ENCODE measurements at regions not wholly inside any gene's neighbourhood (a gene's known extent, or its start where the extent isn't known, plus 50 kb on each side); places are given as distances from the start of the nearest gene placed in this dataset.

GRCh38 chr13:85742355-85742754 is 56.9 kb downstream of the SLITRK6 start:
- Histone ChIP-seq H3K27me3 (no peaks in the 10 kb centered on the region), H3K36me3 (no peaks in the 10 kb centered on the region), H3K9me3 (no peaks in the 10 kb centered on the region), H3K4me3 (no peak overlapping the region)
- no peak for DNase-seq

DNA sequence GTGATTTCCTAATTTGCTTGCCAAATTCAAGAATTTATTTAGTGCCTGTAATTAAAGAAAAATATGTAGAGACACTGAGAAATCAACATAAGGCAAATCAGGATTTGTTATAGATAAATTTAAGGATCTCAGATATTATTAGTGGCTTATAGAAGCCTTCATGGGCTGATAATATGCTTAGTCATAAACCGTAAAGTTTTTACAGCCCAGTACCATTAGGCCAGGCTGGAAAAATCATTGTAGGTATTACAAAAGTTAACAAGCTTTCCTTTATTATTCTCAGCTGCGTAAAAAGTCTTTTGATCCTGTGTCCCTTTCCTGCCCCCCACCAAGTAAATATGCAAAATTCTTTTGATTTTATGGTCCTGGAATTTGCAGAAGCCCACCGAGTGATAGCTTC is 58.2 kb downstream of the SLITRK6 start:
- H3K36me3 ChIP-seq = no peaks in the 10 kb centered on the region
- H3K9me3 ChIP-seq = no peaks in the 10 kb centered on the region
- DNase-seq = no peak
- H3K4me3 ChIP-seq = no peak overlapping the region
- no peaks in the 10 kb centered on the region for H3K27me3 ChIP-seq

DNA sequence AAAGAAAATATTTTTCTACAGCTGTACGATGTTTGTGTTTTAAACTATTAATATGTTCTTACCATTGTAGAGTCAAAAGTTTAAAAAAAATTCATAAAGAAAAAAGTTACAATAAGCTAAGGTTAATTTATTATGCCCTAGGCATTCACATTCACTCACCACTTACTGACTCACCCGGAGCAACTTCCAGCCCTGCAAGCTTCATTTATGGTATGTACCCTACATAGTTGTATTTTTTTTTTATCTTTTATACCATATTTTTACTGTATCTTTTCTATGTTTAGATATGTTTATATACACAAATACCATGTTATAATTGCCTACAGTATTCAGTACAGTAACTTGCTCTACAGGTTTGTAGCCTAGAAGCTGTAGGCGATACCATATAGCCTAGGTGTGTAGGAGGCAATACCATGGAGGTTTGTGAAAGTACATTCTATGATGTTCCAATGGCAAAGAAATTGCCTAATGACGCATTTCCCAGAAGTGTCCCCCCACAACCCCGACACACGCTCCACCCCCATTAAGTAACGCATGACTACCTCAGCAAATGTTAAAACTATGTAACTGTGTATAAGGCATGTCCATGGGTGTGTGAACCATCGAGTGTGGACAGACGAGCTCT is 60.4 kb downstream of the SLITRK6 start:
- Histone ChIP-seq H3K36me3 (no peaks in the 10 kb centered on the region), H3K9me3 (no peaks in the 10 kb centered on the region), H3K4me3 (no peak overlapping the region), H3K27me3 (no peaks in the 10 kb centered on the region)
- no peak for DNase-seq

DNA sequence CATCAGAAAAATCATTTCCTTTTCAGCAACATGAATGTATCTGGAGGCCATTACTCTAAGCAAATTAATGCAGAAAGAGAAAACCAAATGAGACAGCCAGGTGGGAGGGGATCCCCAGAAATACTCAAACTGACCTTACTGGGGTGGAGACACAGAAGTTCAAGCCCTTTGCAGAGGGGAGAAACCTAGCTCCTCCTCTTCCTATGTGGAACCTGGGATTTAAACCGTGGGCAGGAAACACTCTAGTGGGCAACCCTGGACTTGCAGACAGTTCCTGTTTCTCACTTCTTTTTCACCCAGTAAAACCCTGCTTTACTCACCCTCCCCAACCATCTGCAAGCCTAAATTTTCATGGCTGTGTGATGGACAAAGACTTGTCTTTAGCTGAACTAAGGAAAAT is 61.3 kb downstream of the SLITRK6 start:
- H3K9me3 ChIP-seq = no peaks in the 10 kb centered on the region
- no peak for DNase-seq
- H3K27me3 ChIP-seq = no peaks in the 10 kb centered on the region
- no peaks in the 10 kb centered on the region for H3K36me3 ChIP-seq
- no peak overlapping the region for H3K4me3 ChIP-seq

GRCh38 chr13:85729296-85729695 is 69.9 kb downstream of the SLITRK6 start:
- Histone ChIP-seq H3K9me3 (no peaks in the 10 kb centered on the region), H3K36me3 (no peaks in the 10 kb centered on the region), H3K4me3 (no peak overlapping the region), H3K27me3 (no peaks in the 10 kb centered on the region)
- DNase-seq = no peak

- H3K4me3 ChIP-seq = no peak overlapping the region
- no peaks in the 10 kb centered on the region for H3K36me3 ChIP-seq
- no peaks in the 10 kb centered on the region for H3K27me3 ChIP-seq
- H3K9me3 ChIP-seq = no peaks in the 10 kb centered on the region
- DNase-seq = no peak
Observed at GRCh38 chr13:85728811-85729210, 70.4 kb downstream of the SLITRK6 start.

- no peak for DNase-seq
- Histone ChIP-seq H3K27me3 (no peaks in the 10 kb centered on the region), H3K36me3 (no peaks in the 10 kb centered on the region), H3K9me3 (no peaks in the 10 kb centered on the region), H3K4me3 (no peak overlapping the region)
Observed at GRCh38 chr13:85725433-85725832, 73.8 kb downstream of the SLITRK6 start.

GRCh38 chr13:85724546-85725432 is 74.4 kb downstream of the SLITRK6 start:
- Histone ChIP-seq H3K36me3 (no peaks in the 10 kb centered on the region), H3K27me3 (no peaks in the 10 kb centered on the region), H3K4me3 (no peak overlapping the region), H3K9me3 (no peaks in the 10 kb centered on the region)
- DNase-seq = no peak

DNA sequence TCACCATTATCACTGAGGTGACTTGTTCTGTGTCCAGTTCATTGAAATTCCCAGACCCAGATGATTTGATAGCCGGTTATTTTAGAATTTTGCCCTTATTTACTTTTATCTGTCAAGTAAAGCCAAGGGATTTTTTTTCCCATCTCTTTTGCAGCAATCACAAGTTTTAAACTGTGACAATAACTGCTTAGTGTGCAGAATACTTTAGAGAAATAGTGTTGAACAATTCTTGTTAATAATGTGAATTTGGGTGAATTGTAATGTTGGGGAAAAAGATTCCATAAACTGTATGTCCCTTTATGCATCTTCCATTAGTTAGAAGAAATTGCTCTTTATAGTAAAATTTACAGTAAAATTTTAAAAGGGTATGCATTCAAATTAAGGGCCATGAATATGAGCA is 79.5 kb downstream of the SLITRK6 start:
- no peaks in the 10 kb centered on the region for H3K9me3 ChIP-seq
- DNase-seq = no peak
- no peak overlapping the region for H3K4me3 ChIP-seq
- no peaks in the 10 kb centered on the region for H3K27me3 ChIP-seq
- H3K36me3 ChIP-seq = no peaks in the 10 kb centered on the region

DNA sequence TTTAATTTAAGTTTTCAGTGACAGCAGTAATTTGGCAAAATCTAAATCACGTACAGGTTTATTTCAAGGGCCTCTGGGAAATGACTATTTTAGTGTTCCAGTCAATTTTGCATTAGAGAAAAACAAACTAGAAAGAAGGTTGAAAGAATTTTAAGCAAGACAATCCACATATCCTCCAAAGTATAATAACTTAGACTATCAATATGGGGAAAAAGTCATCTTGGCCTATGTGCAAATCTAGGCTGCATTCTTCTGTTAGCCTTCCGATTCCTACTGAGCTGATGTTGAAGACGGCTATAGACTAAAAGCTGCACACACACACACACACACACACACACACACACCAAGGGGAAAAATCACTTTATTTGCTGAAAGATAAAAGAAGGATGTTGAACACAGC is 81.3 kb downstream of the SLITRK6 start:
- Histone ChIP-seq H3K27me3 (no peaks in the 10 kb centered on the region), H3K4me3 (no peak overlapping the region), H3K36me3 (no peaks in the 10 kb centered on the region), H3K9me3 (no peaks in the 10 kb centered on the region)
- DNase-seq = no peak

GRCh38 chr13:85710545-85710944 is 88.7 kb downstream of the SLITRK6 start:
- Histone ChIP-seq H3K36me3 (no peaks in the 10 kb centered on the region), H3K27me3 (no peaks in the 10 kb centered on the region), H3K9me3 (no peaks in the 10 kb centered on the region), H3K4me3 (no peak overlapping the region)
- DNase-seq = no peak

DNA sequence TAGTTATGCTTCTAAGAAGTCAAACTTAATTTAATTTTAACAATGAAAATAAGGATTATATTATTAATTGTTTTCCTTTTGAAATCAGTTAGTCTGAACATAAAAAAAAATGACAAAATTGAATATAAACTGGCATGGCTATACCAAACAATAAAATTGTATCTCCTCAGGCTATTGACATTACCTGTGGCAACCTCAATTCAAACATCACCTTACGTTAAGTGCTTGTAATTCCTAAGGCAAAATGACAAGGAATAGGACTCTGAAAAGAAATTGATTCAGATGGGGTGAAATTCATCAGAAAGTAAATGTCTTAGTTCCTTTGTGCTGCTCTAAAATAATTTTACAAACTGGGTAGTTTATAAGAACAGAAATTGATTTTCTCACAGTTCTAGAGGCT is 89.5 kb downstream of the SLITRK6 start:
- DNase-seq = no peak
- H3K9me3 ChIP-seq = no peaks in the 10 kb centered on the region
- no peak overlapping the region for H3K4me3 ChIP-seq
- no peaks in the 10 kb centered on the region for H3K27me3 ChIP-seq
- no peaks in the 10 kb centered on the region for H3K36me3 ChIP-seq

DNA sequence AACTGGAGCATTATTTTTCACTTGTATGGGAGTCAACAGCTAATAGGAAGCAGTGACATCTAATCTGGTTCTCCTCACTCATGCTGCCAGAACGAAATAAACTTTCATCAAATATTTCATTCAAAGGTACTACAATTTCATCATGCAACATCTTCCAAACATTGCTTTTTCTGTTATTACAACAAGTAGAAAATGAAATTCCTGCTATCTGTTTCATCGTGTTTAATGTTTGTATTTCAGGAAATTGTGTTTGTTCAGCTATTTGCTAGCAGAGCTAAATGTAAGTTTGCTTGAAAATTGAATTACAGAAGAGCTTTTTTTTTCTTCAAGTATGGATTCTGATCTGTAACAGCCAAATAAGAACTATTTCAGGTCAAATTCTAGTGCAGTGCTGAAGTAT is 90.1 kb downstream of the SLITRK6 start:
- Histone ChIP-seq H3K9me3 (no peaks in the 10 kb centered on the region), H3K27me3 (no peaks in the 10 kb centered on the region), H3K36me3 (no peaks in the 10 kb centered on the region), H3K4me3 (no peak overlapping the region)
- DNase-seq = no peak

- Histone ChIP-seq H3K36me3 (no peaks in the 10 kb centered on the region), H3K9me3 (no peaks in the 10 kb centered on the region)
Observed at GRCh38 chr13:85700906-85701305, 98.3 kb downstream of the SLITRK6 start.

DNA sequence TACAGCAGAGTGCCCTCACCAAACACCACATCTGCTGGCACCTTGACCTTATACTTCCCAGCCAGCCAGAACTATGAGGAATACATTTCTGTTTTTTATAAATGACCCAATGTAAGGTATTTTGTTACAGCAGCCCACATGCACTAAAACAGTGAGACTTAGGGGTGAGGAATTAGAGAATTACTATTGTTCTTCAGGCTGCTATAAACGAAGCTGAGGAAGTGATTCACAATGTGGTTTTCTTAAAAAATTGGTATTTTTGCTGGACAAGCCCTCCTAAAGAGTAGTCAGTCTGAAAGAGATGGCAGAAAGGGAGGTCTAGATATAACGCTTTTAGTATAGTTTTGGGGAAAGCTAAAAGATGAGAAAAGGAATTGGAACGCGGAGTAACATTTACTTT is 101.0 kb downstream of the SLITRK6 start:
- no peaks in the 10 kb centered on the region for H3K27me3 ChIP-seq
- DNase-seq = no peak
- no peak overlapping the region for H3K4me3 ChIP-seq
- H3K9me3 ChIP-seq = no peaks in the 10 kb centered on the region
- no peaks in the 10 kb centered on the region for H3K36me3 ChIP-seq

More at GRCh38 chr13:85700906-85701305, 98.3 kb downstream of the SLITRK6 start:
- no peak overlapping the region for H3K4me3 ChIP-seq
- no peaks in the 10 kb centered on the region for H3K27me3 ChIP-seq
- DNase-seq = no peak

DNA sequence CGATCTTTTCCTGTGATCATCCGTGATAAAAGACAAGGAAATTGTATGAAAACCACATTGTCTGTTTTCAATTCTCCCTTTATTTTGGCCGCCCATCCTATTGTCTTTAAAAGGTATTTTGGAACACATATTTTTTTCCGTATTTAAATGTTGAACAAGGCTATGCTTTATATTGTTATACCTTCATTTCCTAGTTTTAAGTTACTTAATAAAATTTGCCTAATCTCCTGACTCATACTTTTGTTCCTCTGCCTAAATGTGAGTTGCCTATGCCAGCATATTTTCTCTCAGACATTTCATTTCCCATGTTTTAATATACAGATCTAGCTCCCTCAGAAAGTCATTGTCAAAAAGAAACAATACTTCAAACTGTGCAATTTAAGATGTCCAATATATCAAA is 104.2 kb downstream of the SLITRK6 start:
- no peak for DNase-seq
- no peaks in the 10 kb centered on the region for H3K27me3 ChIP-seq
- H3K36me3 ChIP-seq = no peaks in the 10 kb centered on the region
- H3K4me3 ChIP-seq = no peak overlapping the region
- H3K9me3 ChIP-seq = no peaks in the 10 kb centered on the region

GRCh38 chr13:85693889-85694511 is 105.2 kb downstream of the SLITRK6 start:
- DNase-seq = peak; percentile 2

GRCh38 chr13:85690368-85690767 is 108.9 kb downstream of the SLITRK6 start:
- no peak overlapping the region for H3K4me3 ChIP-seq
- no peaks in the 10 kb centered on the region for H3K36me3 ChIP-seq
- no peak for DNase-seq
- H3K9me3 ChIP-seq = 0 out of 2 replicates have a peak, but pooled peaks cover 2% of the 10 kb centered on the region
- H3K27me3 ChIP-seq = no peaks in the 10 kb centered on the region

More at GRCh38 chr13:85693889-85694511, 105.2 kb downstream of the SLITRK6 start:
- Histone ChIP-seq H3K36me3 (no peaks in the 10 kb centered on the region), H3K4me3 (no peak overlapping the region), H3K9me3 (no peaks in the 10 kb centered on the region), H3K27me3 (no peaks in the 10 kb centered on the region)
